CD14-positive monocyte (primary cell): ENCODE measurements at regions not wholly inside any gene's neighbourhood (a gene's known extent, or its start where the extent isn't known, plus 50 kb on each side); places are given as distances from the start of the nearest gene placed in this dataset.
A peak's percentile ranks its signal among the peaks of the same experiment; 100 is the strongest.

Source experiments
- DNase-seq, 3 donors: peaks; one replicate each; pipeline ENCODE4 v3.0.0-alpha.2; 2011 to 2022
- H2AFZ ChIP-seq: 2 replicates; pipeline ENCODE4 v1.6.0; 2012; ENCODE audit warnings: mild to moderate bottlenecking, low read depth, low read length, inconsistent platforms; ENCODE audit not compliant: insufficient read depth, poor library complexity, severe bottlenecking
- H3K27ac ChIP-seq, 2 donors: 1 replicate in 1 of 2; 2 replicates in 1 of 2; pipeline ENCODE4 v1.5.1; 2012 to 2013; ENCODE audit warnings: low read length in 2 of 2, control low read depth in 1 of 2, inconsistent platforms in 1 of 2, low read depth in 1 of 2, mild to moderate bottlenecking in 1 of 2
- H3K27me3 ChIP-seq, 2 donors: one replicate each; pipeline versions ENCODE4 v1.6.0 to v1.6.1; 2011 to 2013; ENCODE audit warnings: low read length in 2 of 2; ENCODE audit not compliant: control insufficient read depth in 2 of 2, insufficient read depth in 2 of 2
- H3K36me3 ChIP-seq, 2 donors: replicated peaks in 1 of 2; 1 replicate in 1 of 2; 2 replicates in 1 of 2; pipeline versions ENCODE4 v1.5.1 to v1.6.1; 2012 to 2013; ENCODE audit warnings: low read length in 2 of 2, control low read depth in 1 of 2, inconsistent platforms in 1 of 2, mild to moderate bottlenecking in 1 of 2; ENCODE audit not compliant: insufficient read depth in 2 of 2, control insufficient read depth in 1 of 2
- H3K4me1 ChIP-seq, 2 donors: 1 replicate in 1 of 2; 2 replicates in 1 of 2; pipeline versions ENCODE4 v1.5.1 to v1.6.1; 2012 to 2013; ENCODE audit warnings: low read length in 2 of 2, control low read depth in 1 of 2, inconsistent platforms in 1 of 2, mild to moderate bottlenecking in 1 of 2, moderate library complexity in 1 of 2; ENCODE audit not compliant: insufficient read depth in 2 of 2, control insufficient read depth in 1 of 2
- H3K4me2 ChIP-seq: replicated peaks from 2 replicates; pipeline ENCODE3; 2012; ENCODE audit warnings: low read length, moderate library complexity, mild to moderate bottlenecking; ENCODE audit not compliant: poor library complexity, severe bottlenecking; ENCODE audit errors: extremely low read depth
- H3K4me3 ChIP-seq, 3 experiments: fragments of 200-600 bp in 1 of 3; sonication (generic) in 1 of 3; replicated peaks in 1 of 3; 1 replicate in 2 of 3; 2 replicates in 1 of 3; pipeline ENCODE4 v1.5.1; 2011 to 2013; ENCODE audit warnings: low read length in 3 of 3, mild to moderate bottlenecking in 3 of 3, control low read depth in 2 of 3, low read depth in 2 of 3, inconsistent platforms in 1 of 3, moderate library complexity in 1 of 3
- H3K79me2 ChIP-seq: 2 replicates; pipeline ENCODE4 v1.6.0; 2012; ENCODE audit warnings: mild to moderate bottlenecking, control low read depth, inconsistent platforms, low read length, moderate library complexity; ENCODE audit not compliant: insufficient read depth
- H3K9ac ChIP-seq: 2 replicates; pipeline ENCODE4 v1.6.0; 2017; ENCODE audit warnings: low read length, mild to moderate bottlenecking; ENCODE audit not compliant: insufficient read depth, poor library complexity, severe bottlenecking
- H3K9me3 ChIP-seq, 2 donors: replicated peaks in 1 of 2; 1 replicate in 1 of 2; 2 replicates in 1 of 2; pipeline versions ENCODE4 v1.5.1 to v1.6.1; 2012 to 2013; ENCODE audit warnings: low read length in 2 of 2, control low read depth in 1 of 2; ENCODE audit not compliant: control insufficient read depth in 1 of 2, insufficient read depth in 1 of 2
- H4K20me1 ChIP-seq: 2 replicates; pipeline ENCODE4 v1.6.0; 2012; ENCODE audit warnings: mild to moderate bottlenecking, low read length, control low read depth, moderate library complexity; ENCODE audit not compliant: insufficient read depth
- H3K27ac Mint-ChIP-seq, 7 donors: one replicate each; pipeline ENCODE4 v1.8.0; 2020; ENCODE audit warnings: mild to moderate bottlenecking in 7 of 7, mixed read lengths in 7 of 7, moderate library complexity in 6 of 7, inconsistent platforms in 2 of 7
- H3K27me3 Mint-ChIP-seq, 3 donors: one replicate each; pipeline ENCODE4 v1.8.0; 2021 to 2022; ENCODE audit warnings: low read depth in 3 of 3, mild to moderate bottlenecking in 3 of 3, mixed read lengths in 3 of 3, moderate library complexity in 3 of 3, inconsistent platforms in 1 of 3
- H3K36me3 Mint-ChIP-seq, 2 donors: one replicate each; pipeline ENCODE4 v1.8.0; 2020; ENCODE audit warnings: mixed read lengths in 2 of 2, inconsistent platforms in 1 of 2, mild to moderate bottlenecking in 1 of 2
- H3K4me1 Mint-ChIP-seq: one replicate; pipeline ENCODE4 v1.8.0; 2020; ENCODE audit warnings: mild to moderate bottlenecking, mixed read lengths
- H3K4me3 Mint-ChIP-seq, 2 donors: one replicate each; pipeline ENCODE4 v1.8.0; 2020; ENCODE audit warnings: mild to moderate bottlenecking in 2 of 2, mixed read lengths in 2 of 2, moderate library complexity in 1 of 2
- H3K9me3 Mint-ChIP-seq, 7 donors: one replicate each; pipeline ENCODE4 v1.8.0; 2020 to 2022; ENCODE audit warnings: mixed read lengths in 7 of 7, mild to moderate bottlenecking in 6 of 7, moderate library complexity in 6 of 7, inconsistent platforms in 2 of 7
- WGBS: methylation state at CpG from one replicate; pipeline ENCODE4 v1.1.5; 2013; ENCODE audit warnings: missing lambda C conversion rate; ENCODE audit not compliant: insufficient coverage; 5-methylcytosine and 5-hydroxymethylcytosine counted together
- intact Hi-C, 2 donors: fragments of 100-400 bp; cut with micrococcal nuclease; formaldehyde crosslinking; loops; one replicate each; pipeline versions ENCODE4 v1.15.0 to v1.15.1; 2023
- TF ChIP-seq, protein P1 (sequence below): fragments of 200-600 bp; IDR thresholded peaks from one replicate; pipeline ENCODE4 v1.8.0; 2022; ENCODE audit warnings: antibody characterized with exemption, mild to moderate bottlenecking

DNA sequence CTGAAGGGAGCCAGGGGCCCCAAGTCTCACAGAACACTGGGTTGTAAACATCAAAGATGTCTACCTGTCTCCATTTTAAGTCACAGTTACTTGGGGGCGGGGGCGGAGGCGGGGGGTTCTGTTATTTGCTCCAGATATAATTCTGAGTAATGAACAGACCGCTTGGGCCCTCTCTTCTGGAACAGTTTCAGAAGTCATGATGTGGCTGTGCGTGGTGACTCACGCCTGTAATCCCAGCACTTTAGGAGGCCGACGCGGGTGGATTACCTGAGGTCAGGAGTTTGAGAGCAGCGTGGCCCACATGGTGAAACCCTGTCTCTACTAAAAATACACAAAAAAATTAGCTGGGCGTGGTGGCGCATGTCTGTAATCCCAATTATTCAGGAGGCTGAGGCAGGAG lies 157.9 kb upstream of the APCDD1 start:
- Histone ChIP-seq H3K4me1 (peaks cover 48 to 55% of the 10 kb centered on the region in 2 donors), H3K79me2 (no peaks in the 10 kb centered on the region), H3K27ac (no peak overlapping the region), H3K4me2 (no peak overlapping the region), H2AFZ (no peak overlapping the region), H3K4me3 (no peak overlapping the region), H3K27me3 (no peaks in the 10 kb centered on the region), H4K20me1 (no peaks in the 10 kb centered on the region), H3K9me3 (no peaks in the 10 kb centered on the region), H3K36me3 (no peaks in the 10 kb centered on the region), H3K9ac (no peak overlapping the region)
- no peak for DNase-seq
- peaks cover 0 to 3% (median 0%) of the 10 kb centered on the region in 3 donors for H3K27me3 Mint-ChIP-seq
- 70% methylated on average over 8 of the region's 12 CpGs for WGBS
- intact Hi-C loops = no loop called here
- H3K36me3 Mint-ChIP-seq = peaks cover 1 to 3% of the 10 kb centered on the region in 2 donors
- peaks cover 68% of the 10 kb centered on the region for H3K4me1 Mint-ChIP-seq
- no peak overlapping the region for H3K4me3 Mint-ChIP-seq
- TF ChIP-seq, protein P1, sequence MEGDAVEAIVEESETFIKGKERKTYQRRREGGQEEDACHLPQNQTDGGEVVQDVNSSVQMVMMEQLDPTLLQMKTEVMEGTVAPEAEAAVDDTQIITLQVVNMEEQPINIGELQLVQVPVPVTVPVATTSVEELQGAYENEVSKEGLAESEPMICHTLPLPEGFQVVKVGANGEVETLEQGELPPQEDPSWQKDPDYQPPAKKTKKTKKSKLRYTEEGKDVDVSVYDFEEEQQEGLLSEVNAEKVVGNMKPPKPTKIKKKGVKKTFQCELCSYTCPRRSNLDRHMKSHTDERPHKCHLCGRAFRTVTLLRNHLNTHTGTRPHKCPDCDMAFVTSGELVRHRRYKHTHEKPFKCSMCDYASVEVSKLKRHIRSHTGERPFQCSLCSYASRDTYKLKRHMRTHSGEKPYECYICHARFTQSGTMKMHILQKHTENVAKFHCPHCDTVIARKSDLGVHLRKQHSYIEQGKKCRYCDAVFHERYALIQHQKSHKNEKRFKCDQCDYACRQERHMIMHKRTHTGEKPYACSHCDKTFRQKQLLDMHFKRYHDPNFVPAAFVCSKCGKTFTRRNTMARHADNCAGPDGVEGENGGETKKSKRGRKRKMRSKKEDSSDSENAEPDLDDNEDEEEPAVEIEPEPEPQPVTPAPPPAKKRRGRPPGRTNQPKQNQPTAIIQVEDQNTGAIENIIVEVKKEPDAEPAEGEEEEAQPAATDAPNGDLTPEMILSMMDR = no peak
- H3K27ac Mint-ChIP-seq = peak overlapping the region in 2 of 7 donors; percentile 18 to 35
- peaks cover 0 to 3% (median 0%) of the 10 kb centered on the region in 7 donors for H3K9me3 Mint-ChIP-seq

DNA sequence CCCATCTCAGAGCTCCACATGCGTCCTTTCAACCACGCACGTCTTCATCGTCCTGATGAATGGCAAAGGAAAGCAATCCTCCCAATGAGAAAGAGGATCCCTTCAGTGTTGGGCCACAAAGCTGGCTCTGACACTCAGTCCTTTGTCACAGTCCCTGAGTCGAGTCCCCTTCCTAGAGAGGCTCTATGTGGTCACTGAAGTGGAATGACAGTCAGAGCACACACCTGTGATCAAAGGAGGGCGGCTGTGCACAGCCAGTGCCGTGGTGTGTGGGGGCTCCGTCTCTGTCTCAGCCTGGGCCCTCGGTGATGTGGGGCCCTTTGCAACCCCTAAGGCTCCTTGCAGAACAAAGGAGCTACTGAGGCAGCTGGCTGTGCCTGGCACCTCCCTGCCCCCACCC lies 157.3 kb upstream of the APCDD1 start:
- no peak overlapping the region for H3K9ac ChIP-seq
- Mint-ChIP-seq H3K36me3 (peaks cover 1 to 3% of the 10 kb centered on the region in 2 donors), H3K4me1 (peaks cover 68% of the 10 kb centered on the region), H3K9me3 (peaks cover 0 to 3% (median 0%) of the 10 kb centered on the region in 7 donors), H3K27ac (no peak overlapping the region), H3K27me3 (peaks cover 0 to 3% (median 0%) of the 10 kb centered on the region in 3 donors), H3K4me3 (no peak overlapping the region)
- H3K27me3 ChIP-seq = no peaks in the 10 kb centered on the region
- WGBS = 96% methylated on average over 5 of the region's 9 CpGs
- H3K27ac ChIP-seq = no peak overlapping the region
- DNase-seq = no peak
- H2AFZ ChIP-seq = no peak overlapping the region
- H3K36me3 ChIP-seq = no peaks in the 10 kb centered on the region
- TF ChIP-seq, protein P1 = no peak
- intact Hi-C loops = no loop called here
- H4K20me1 ChIP-seq = no peaks in the 10 kb centered on the region
- H3K79me2 ChIP-seq = no peaks in the 10 kb centered on the region
- peaks cover 48 to 55% of the 10 kb centered on the region in 2 donors for H3K4me1 ChIP-seq
- no peak overlapping the region for H3K4me2 ChIP-seq
- H3K4me3 ChIP-seq = no peak overlapping the region
- H3K9me3 ChIP-seq = no peaks in the 10 kb centered on the region
